Parathyroid adenoma (tissue), 2 donors: ENCODE measurements at regions not wholly inside any gene's neighbourhood (a gene's known extent, or its start where the extent isn't known, plus 50 kb on each side); places are given as distances from the start of the nearest gene placed in this dataset.

Experiments
- H2AFZ ChIP-seq: fragments of 300-600 bp; sonication (generic); one replicate; pipeline ENCODE4 v1.7.0; 2017; ENCODE audit warnings: antibody characterized with exemption, mild to moderate bottlenecking
- H3K27ac ChIP-seq: fragments of 300-600 bp; sonication (generic); one replicate; pipeline ENCODE4 v1.7.0; 2017
- H3K27me3 ChIP-seq: fragments of 300-600 bp; sonication (generic); one replicate; pipeline ENCODE4 v1.7.0; 2017; ENCODE audit warnings: low read length; ENCODE audit not compliant: control insufficient read depth, insufficient read depth
- H3K36me3 ChIP-seq: fragments of 300-600 bp; sonication (generic); one replicate; pipeline ENCODE4 v1.7.0; 2017; ENCODE audit warnings: low read length; ENCODE audit not compliant: control insufficient read depth, insufficient read depth
- H3K4me1 ChIP-seq: fragments of 300-600 bp; sonication (generic); one replicate; pipeline ENCODE4 v1.7.0; 2017; ENCODE audit warnings: control low read depth
- H3K4me2 ChIP-seq: fragments of 300-600 bp; sonication (generic); one replicate; pipeline ENCODE4 v1.7.0; 2017; ENCODE audit warnings: low read length
- H3K4me3 ChIP-seq: fragments of 300-600 bp; sonication (generic); one replicate; pipeline ENCODE4 v1.7.0; 2017; ENCODE audit warnings: low read depth, low read length
- H3K79me2 ChIP-seq: fragments of 300-600 bp; sonication (generic); one replicate; pipeline ENCODE4 v1.7.0; 2017; ENCODE audit warnings: control low read depth
- H3K9ac ChIP-seq: fragments of 300-600 bp; sonication (generic); one replicate; pipeline ENCODE4 v1.7.0; 2017; ENCODE audit warnings: mild to moderate bottlenecking
- H3K9me3 ChIP-seq: fragments of 300-600 bp; sonication (generic); one replicate; pipeline ENCODE4 v1.7.0; 2017; ENCODE audit warnings: low read length; ENCODE audit not compliant: control insufficient read depth
- CTCF ChIP-seq: fragments of 300-600 bp; sonication (generic); IDR thresholded peaks from one replicate; pipeline ENCODE4 v1.7.0; 2017; ENCODE audit warnings: antibody characterized with exemption, mild to moderate bottlenecking
- donor health status: primary hyperparathyroidism.

GRCh38 chr5:125848751-125849150 lies 574.5 kb upstream of the GRAMD2B start:
- H3K27ac ChIP-seq, result no peak overlapping the region
- no peak overlapping the region for H3K9ac ChIP-seq
- no peaks in the 10 kb centered on the region for H3K79me2 ChIP-seq
- no peak overlapping the region for H2AFZ ChIP-seq
- no peak overlapping the region for H3K4me3 ChIP-seq
- no peaks in the 10 kb centered on the region for H3K4me1 ChIP-seq
- H3K36me3 ChIP-seq, result no peaks in the 10 kb centered on the region
- H3K27me3 ChIP-seq, result no peaks in the 10 kb centered on the region
- H3K9me3 ChIP-seq, result no peaks in the 10 kb centered on the region
- no peak overlapping the region for H3K4me2 ChIP-seq
- no peak for TF ChIP-seq CTCF

GRCh38 chr5:125856949-125857348 lies 566.3 kb upstream of the GRAMD2B start:
- TF ChIP-seq CTCF, result no peak
- H3K36me3 ChIP-seq, result no peaks in the 10 kb centered on the region
- H2AFZ ChIP-seq, result no peak overlapping the region
- H3K9ac ChIP-seq, result no peak overlapping the region
- no peaks in the 10 kb centered on the region for H3K9me3 ChIP-seq
- no peaks in the 10 kb centered on the region for H3K79me2 ChIP-seq
- H3K27me3 ChIP-seq, result no peaks in the 10 kb centered on the region
- no peak overlapping the region for H3K27ac ChIP-seq
- no peaks in the 10 kb centered on the region for H3K4me1 ChIP-seq
- no peak overlapping the region for H3K4me3 ChIP-seq
- H3K4me2 ChIP-seq, result no peak overlapping the region

- Histone ChIP-seq H3K4me1 (no peaks in the 10 kb centered on the region), H3K36me3 (no peaks in the 10 kb centered on the region), H2AFZ (no peak overlapping the region), H3K4me3 (no peak overlapping the region), H3K9me3 (no peaks in the 10 kb centered on the region), H3K4me2 (no peak overlapping the region), H3K27ac (no peak overlapping the region), H3K9ac (no peak overlapping the region), H3K27me3 (no peaks in the 10 kb centered on the region), H3K79me2 (no peaks in the 10 kb centered on the region)
- no peak for TF ChIP-seq CTCF
Observed at GRCh38 chr5:125863579-125863978, 559.6 kb upstream of the GRAMD2B start.

GRCh38 chr5:125865166-125865815 lies 557.9 kb upstream of the GRAMD2B start:
- Histone ChIP-seq H3K36me3 (no peaks in the 10 kb centered on the region), H3K4me2 (no peak overlapping the region), H3K4me1 (no peaks in the 10 kb centered on the region), H3K4me3 (no peak overlapping the region), H2AFZ (no peak overlapping the region), H3K79me2 (no peaks in the 10 kb centered on the region), H3K9ac (no peak overlapping the region), H3K9me3 (no peaks in the 10 kb centered on the region), H3K27me3 (no peaks in the 10 kb centered on the region), H3K27ac (no peak overlapping the region)
- no peak for TF ChIP-seq CTCF

GRCh38 chr5:125868036-125868435 lies 555.2 kb upstream of the GRAMD2B start:
- Histone ChIP-seq H2AFZ (no peak overlapping the region), H3K27ac (no peak overlapping the region), H3K4me3 (no peak overlapping the region), H3K9me3 (no peaks in the 10 kb centered on the region), H3K79me2 (no peaks in the 10 kb centered on the region), H3K9ac (no peak overlapping the region), H3K4me1 (no peaks in the 10 kb centered on the region), H3K4me2 (no peak overlapping the region), H3K27me3 (no peaks in the 10 kb centered on the region), H3K36me3 (no peaks in the 10 kb centered on the region)
- no peak for TF ChIP-seq CTCF
